ENCODE measurements at regions not wholly inside any gene's neighbourhood (a gene's known extent, or its start where the extent isn't known, plus 50 kb on each side); places are given as distances from the start of the nearest gene placed in this dataset.

- TF ChIP-seq, protein P1, sequence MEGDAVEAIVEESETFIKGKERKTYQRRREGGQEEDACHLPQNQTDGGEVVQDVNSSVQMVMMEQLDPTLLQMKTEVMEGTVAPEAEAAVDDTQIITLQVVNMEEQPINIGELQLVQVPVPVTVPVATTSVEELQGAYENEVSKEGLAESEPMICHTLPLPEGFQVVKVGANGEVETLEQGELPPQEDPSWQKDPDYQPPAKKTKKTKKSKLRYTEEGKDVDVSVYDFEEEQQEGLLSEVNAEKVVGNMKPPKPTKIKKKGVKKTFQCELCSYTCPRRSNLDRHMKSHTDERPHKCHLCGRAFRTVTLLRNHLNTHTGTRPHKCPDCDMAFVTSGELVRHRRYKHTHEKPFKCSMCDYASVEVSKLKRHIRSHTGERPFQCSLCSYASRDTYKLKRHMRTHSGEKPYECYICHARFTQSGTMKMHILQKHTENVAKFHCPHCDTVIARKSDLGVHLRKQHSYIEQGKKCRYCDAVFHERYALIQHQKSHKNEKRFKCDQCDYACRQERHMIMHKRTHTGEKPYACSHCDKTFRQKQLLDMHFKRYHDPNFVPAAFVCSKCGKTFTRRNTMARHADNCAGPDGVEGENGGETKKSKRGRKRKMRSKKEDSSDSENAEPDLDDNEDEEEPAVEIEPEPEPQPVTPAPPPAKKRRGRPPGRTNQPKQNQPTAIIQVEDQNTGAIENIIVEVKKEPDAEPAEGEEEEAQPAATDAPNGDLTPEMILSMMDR (CRISPR knock-in tag; IDR thresholded peaks at IDR 0.05): no peak
- TF ChIP-seq KDM4B (CRISPR knock-in tag; IDR thresholded peaks at IDR 0.05): no peak
- no peak for TF ChIP-seq NCOA2 (CRISPR knock-in tag; IDR thresholded peaks at IDR 0.05)
- no peak for TF ChIP-seq ZNF33A (CRISPR knock-in tag; IDR thresholded peaks at IDR 0.05; ENCODE audit: borderline replicate concordance)
- no peak for TF ChIP-seq EP300 (IDR thresholded peaks at IDR 0.05; ENCODE audit: low read depth in 2 of 2, low read length in 2 of 2)
- TF ChIP-seq EP300 (CRISPR knock-in tag; IDR thresholded peaks at IDR 0.05; ENCODE audit: borderline replicate concordance): no peak
Observed at GRCh38 chr5:56430422-56430821, 197.3 kb upstream of the ANKRD55 start.

Data from HepG2 (cell line).